GM21367 (cell line): ENCODE measurements at regions not wholly inside any gene's neighbourhood (a gene's known extent, or its start where the extent isn't known, plus 50 kb on each side); places are given as distances from the start of the nearest gene placed in this dataset.

ENCODE experiments used
- ATAC-seq: cut with Tn5 transposase; IDR thresholded peaks from one replicate; pipeline ENCODE4 v1.9.1; 2021; ENCODE audit not compliant: unreplicated experiment

GRCh38 chr13:29935309-29935981 is 85.0 kb upstream of the UBL3 start:
- peak; percentile 85 for ATAC-seq

GRCh38 chr13:29934531-29935308 is 84.3 kb upstream of the UBL3 start:
- ATAC-seq, result no peak

- ATAC-seq, result no peak
Observed at GRCh38 chr13:29933401-29933800, 83.0 kb upstream of the UBL3 start.

- no peak for ATAC-seq
Observed at GRCh38 chr13:29931696-29932095, 81.3 kb upstream of the UBL3 start.

GRCh38 chr13:29929062-29929847 is 78.8 kb upstream of the UBL3 start:
- ATAC-seq, result no peak

- no peak for ATAC-seq
Observed at GRCh38 chr13:29926098-29926476, 75.7 kb upstream of the UBL3 start.

GRCh38 chr13:29925457-29926097 is 75.2 kb upstream of the UBL3 start:
- no peak for ATAC-seq

- no peak for ATAC-seq
Observed at GRCh38 chr13:29924482-29925350, 74.3 kb upstream of the UBL3 start.

GRCh38 chr13:29923554-29924481 is 73.4 kb upstream of the UBL3 start:
- ATAC-seq, result no peak

- ATAC-seq, result no peak
Observed at GRCh38 chr13:29922896-29923295, 72.5 kb upstream of the UBL3 start.

GRCh38 chr13:29922281-29922821 is 71.9 kb upstream of the UBL3 start:
- ATAC-seq, result no peak

GRCh38 chr13:29921542-29921941 is 71.1 kb upstream of the UBL3 start:
- ATAC-seq, result no peak

GRCh38 chr13:29920025-29920643 is 69.7 kb upstream of the UBL3 start:
- ATAC-seq, result no peak

- ATAC-seq, result no peak
Observed at GRCh38 chr13:29918845-29919244, 68.4 kb upstream of the UBL3 start.

GRCh38 chr13:29917650-29918049 is 67.2 kb upstream of the UBL3 start:
- no peak for ATAC-seq

- no peak for ATAC-seq
Observed at GRCh38 chr13:29914581-29914980, 64.2 kb upstream of the UBL3 start.

- no peak for ATAC-seq
Observed at GRCh38 chr13:29911781-29912418, 61.5 kb upstream of the UBL3 start.
